HG02623 (cell line): ENCODE measurements at regions not wholly inside any gene's neighbourhood (a gene's known extent, or its start where the extent isn't known, plus 50 kb on each side); places are given as distances from the start of the nearest gene placed in this dataset.

ENCODE experiments used
- ATAC-seq: cut with Tn5 transposase; IDR thresholded peaks from one replicate; pipeline ENCODE4 v1.9.1; 2021; ENCODE audit warnings: moderate library complexity; ENCODE audit not compliant: unreplicated experiment

DNA sequence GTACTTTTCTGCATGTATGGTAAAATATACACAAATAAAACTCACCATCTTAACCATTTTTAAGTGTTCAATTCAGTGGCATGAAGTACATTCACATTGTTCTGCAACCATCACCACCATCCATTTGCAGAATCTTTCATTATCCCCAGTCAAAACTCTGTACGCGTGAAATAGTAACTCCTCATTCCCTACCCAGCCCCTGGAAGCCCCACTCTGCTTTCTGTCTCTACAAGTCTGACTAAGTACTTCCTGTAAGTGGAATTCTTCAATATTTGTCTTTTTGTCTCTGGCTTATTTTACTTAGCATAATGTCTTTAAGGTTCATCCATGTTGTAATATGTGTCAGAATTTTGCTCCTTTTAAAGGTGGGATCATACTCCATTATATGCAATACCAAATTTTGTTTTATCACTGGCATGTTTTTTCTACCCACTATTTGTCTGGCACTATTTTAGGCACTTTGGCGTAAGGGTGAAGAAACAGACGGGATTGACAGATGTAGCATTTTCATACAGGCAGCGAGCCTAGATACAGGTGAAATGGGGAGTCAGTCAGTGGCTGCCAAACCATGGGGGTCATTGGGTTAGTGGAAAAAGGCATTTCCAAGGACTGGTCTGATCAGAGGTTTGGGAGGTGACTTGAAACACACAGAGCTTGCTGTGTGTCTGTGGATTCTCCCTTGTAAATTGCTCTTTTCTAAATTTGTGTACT, 163.2 kb upstream of the MYCN start:
- no peak for ATAC-seq

DNA sequence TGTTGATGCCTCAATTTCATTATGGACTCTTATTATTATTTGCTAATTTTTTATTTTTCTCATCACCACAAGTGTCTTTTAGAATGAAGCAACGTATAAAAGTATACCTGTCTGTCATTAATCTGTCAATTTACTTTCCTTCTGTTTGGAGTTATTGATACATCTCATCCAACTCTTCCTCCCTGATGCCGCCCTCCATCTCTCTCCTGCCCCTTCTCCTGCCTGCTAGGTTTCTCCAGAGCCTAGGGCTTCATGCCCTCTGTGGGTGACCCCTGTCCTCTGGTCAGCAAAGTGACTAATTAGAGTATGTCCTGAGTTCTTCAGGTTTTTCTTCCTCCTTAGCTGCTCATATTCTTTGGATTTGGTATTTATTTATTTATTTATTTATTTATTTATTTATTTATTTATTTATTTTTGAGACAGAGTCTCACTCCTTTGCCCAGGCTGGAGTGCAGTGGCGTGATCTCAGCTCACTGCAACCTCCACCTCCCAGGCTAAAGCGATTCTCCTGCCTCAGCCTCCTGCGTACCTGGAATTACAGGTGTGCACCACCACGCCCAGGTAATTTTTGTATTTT, 162.5 kb upstream of the MYCN start:
- ATAC-seq, result no peak

DNA sequence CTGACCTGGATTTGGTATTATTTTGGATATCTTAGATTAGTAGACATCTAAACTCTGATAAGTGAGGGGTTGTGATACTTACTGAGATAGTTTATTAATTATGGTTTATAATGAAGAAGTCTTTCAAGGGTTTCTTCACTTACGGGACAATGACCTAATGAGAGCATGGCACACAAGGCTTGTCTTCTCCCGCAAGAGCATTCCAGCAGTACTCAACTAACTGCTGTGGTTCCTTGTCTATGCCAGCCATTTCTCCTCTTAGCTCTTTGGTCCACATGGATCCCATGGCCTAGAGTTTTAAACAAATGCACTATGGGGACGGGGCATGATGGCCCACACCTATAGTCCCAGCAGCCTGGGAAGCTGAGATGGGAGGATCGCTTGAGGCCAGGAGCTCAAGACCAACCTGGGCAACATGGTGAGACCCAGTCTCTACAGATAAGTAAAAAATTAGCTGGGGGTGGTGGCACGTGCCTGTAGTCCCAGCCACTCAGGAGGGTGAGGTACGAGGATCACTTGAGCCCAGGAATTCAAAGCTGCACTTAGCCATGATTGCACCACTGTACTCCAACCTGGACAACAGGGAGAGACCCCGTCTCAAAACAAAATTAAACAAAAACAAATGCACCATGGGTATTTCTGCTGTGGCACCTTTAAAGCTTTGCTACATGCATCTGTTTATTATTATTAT, 161.7 kb upstream of the MYCN start:
- no peak for ATAC-seq

DNA sequence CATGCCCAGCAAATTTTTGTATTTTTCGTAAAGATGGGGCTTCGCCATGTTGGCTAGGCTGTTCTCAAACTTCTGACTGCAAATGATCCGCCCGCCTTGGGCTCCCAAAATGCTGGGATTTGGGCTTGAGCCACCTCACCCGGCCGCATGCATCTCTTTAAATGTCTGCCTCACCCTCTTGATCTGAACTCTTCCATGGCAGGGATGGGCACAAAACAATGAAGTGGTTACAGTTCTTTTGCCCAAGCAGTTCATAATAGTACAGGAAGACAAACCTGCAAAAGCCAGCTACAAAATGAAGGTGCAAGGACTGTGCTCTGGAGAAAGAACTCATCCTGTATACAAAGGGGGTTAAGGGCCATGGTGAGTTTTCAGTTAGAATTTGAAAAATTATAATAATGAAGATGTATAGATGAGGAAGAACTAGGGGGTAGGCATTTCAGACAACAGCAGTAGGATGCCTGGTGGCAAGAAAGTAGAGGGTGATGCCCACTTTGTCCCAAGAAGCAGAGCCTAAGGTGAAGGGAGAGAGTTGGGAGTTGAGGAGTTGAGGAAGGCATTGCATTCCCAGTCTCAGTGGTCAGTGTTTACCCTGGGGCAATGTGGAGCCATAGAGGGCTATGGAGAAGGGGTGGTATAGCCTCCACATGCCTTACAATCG, 160.8 kb upstream of the MYCN start:
- ATAC-seq, result no peak

DNA sequence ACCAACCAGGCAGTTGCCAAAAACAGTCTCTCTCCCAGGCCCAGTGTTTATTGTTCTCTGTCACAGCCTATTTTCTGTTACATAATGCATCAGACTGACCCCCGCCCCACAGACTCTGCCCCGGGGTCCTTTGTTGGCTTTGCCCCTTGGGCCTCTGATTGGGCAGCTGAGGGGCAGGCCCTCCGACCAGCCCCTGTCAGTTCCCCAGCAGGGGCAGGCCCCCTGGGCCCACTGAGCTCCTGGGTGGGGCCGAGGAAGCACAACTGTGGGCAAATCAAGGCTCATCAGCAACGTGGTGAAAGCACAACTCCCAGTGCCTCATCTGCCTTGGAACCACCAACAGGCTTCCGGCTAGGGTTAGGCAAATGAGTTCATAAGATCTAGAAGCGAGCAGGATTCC, 160.1 kb upstream of the MYCN start:
- ATAC-seq, result no peak

DNA sequence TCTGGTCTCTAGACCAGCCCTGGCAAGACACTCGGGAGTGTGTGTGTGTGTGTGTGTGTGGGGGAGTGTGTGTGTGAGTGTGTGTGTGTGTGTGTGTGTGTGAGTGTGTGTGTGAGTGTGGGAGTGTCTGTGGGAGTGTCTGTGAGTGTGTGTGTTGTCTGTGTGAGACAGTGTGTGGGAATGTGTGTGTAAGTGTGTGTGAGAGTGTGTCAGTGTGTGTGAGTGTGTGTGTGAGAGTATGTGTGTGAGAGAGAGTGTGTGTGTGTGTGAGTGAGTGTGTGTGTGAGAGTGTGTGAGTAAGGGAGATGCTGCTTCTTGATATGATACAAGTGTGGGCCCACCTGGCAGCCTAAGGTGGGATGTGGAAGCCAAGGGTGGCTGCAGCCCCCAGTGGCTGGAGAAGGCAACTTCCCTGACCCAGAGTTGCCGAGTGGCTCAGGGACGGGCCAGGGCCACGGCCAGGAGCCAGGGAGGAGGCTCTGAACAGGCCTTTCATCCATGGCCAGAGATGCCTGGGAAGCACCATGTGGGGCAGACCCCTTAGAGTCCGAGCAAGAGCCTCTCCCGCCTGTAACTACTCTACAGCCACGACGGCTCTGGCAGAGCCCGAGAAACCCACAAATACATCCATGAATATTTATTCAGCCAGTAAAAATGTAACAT, 159.3 kb upstream of the MYCN start:
- ATAC-seq, result no peak

DNA sequence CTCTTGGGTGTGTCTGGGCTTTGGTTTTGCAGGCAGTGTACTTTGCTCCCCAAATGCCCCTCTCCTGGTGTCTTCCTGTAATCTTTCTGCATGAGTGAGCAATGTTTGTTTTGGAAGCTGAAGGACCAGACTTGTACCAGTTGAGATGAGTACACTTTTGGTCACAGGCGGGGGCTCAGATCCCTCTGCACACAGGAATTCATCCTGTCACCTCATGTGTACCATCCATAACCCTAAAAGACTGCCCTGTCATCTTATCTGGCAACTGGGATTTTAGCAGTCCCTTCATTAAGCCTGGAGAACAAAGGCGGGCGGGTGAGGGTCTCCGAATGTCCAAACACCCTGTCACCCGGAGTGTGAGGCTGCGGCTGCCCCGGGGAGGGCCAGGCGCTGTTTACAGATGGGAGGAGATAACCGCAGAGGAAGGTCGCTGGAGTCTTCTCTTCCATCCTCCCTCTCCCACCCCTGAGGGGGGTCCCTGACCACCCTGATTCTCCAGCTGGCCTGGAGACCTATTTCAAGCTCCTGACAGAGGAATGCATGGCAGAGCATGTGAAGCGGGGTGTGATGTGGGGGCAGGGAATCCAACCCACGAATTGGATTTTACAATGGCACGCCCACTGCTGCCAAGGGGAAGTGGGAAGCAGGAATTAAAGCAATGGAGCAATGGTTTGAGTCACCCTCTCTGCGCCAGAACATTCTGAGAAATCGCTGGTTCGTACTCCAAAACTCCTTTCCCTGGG, 158.2 kb upstream of the MYCN start:
- no peak for ATAC-seq

DNA sequence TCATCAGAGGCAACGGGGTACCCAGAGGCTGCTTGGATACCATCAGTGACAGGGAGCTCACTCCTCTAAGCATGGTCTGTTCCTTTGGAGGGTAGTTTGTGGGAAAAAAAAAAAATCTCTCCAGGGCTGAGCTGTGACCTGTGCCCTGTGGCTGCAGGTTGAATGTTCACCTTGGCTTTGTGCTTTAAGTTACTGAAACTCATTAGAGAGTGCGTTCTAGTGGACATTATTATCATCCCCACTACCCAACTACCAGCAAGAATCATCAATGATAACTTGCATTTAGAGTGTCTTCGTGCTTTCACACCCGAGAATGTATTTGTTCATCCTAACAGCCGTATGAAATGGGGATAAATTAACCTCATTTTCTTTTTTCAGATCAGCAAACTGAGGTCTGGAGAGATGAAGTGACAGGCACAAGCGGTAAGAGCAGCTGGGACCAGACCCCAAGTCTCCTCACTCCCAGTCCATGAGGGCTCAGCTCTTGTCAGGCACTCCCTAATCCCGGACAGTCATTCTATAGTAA, 157.5 kb upstream of the MYCN start:
- ATAC-seq, result no peak

DNA sequence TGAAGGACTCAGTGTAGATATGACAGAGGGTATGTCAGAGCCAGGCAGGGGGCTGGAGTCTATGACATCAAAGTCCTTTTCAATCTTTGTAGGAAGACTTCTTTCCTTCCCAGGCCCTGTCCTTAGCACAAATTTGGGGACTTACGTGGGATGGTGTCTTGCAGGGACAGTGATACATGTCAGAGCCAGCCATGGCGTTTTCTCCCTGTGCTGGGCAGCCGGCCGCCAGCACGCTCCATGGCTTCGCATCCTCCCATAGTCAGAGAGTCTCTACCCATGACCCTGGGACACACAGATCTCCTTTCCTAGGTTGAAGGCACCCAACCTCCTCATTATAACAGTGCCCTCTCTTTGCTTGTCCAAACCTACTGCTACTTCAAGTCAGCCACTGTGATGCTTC, 156.9 kb upstream of the MYCN start:
- ATAC-seq, result no peak

DNA sequence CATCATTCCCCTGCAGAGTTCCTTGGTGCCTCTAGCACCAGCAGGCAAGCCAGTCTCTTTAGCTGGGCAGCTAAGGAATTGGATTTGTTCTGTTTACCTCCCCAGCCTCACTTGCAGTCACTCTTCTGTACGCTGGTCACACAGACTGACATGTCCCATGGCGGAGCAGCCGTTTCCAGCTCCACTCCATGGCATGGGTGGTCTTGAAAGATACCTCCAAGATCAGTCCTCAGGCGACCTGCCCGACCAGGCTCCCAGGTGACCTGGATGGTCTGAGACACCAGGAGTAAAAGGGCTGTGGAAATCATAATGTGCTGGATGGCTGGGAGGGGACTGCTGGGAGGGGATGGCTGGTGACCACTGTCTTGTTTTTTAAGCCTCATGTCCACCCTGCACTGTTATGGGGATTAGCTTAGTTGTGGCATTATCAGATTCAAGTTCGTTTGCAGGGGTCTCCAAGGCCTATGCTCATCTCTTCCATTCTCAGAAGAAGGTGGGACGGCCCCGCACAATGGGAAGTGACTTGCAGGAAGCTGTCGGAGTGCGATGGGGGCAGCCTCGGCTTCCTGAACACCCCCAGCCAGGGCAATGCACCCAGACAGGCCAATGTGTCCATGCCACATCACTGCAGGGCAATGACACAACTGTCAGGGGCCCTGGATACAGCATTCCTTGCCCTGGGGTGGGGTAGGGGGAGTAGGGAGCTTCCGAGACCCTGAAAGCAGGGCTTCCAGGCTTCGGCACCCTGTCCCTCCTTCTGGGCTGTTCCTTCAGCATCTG, 156.1 kb upstream of the MYCN start:
- ATAC-seq, result no peak

DNA sequence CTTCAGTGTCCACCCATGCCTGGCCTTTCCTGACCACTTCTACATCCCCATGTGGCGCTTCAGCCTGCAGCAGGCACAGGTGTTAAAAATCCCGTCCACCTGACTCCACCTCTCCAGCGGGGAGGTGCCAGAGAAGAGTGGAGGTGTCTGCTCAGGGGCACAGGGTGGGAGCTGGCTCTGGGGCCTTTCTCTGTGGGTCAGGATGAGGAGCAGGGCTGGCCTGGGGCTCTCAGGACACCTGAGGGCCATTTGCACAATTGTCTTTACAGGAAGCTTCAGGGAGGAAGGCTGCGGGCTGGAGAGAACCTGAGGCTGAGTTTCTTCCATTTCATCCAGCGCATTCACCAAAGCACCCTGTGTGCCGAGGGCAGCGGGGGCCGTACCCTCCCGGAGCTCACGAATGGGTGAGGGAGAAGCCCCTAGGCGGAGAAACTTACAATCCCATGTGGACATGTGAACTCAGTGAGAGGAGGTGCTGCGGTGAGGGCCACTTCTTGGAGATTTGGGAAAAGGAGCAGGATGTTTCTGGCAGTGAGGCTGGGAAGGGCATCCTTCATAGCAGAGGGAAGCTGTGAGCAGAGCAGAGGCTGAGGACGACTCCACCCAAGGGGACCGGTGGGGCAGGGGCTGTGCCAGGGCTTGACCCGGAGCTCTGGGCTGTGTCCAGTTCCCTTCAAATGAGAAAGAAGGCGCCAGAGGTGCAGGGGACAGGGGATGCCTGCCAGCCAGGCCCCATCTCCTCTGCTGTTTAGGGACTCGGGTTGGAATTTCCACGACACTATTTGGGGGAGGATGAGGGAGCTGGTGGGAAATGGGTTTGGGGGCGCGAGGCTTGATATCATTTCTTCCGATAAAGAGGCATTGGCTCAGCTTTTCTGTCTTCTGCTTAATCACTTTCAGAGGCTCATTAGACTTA, 155.2 kb upstream of the MYCN start:
- ATAC-seq, result no peak

DNA sequence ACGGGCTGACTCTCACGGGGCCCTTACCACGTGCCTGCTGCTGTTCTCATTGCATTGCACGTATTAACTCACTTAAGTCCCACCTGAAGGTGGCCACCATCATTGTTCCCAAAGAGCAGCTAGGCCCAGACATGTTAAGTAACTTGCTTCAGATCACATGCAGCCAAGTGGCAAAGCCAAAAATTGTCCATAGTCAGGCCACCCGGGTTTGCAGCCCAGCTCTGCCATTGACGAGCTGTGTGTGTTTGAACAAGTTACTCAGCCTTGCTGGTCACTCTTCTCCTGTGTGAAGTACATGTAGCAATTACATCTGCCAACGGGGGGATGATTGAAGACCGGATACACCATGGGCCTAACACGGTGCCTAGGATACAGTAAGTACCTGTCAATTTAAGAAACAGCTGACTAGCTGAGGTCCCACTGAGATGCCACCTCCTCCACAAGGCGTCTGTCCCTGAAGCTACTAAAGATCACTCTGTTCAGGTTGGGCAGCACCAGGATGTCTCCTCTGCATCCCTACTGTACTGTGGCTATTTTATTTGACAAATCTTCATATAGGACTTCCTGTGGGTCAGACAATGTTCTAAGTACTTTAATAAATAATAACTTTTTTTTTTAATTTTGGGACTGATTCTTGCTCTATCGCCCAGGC, 154.2 kb upstream of the MYCN start:
- ATAC-seq, result no peak

DNA sequence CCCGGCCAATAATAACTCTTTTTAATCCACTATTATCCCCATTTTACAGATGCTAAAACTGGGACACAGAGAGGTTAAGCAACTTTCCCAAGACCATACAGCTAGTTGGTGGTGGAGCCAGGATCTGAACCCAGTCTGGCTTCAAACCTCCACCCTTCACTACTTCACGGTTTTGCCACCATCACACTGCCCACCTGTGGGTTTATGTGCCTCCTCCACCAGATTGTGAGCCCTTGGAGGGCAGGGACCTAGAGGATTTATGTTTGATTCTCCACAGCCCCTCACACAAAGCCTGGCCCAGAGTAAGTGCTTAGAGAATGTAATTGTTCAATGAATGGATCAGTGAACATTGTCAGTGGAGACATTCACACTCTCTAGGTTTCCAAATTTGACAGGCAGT, 153.4 kb upstream of the MYCN start:
- ATAC-seq, result no peak

DNA sequence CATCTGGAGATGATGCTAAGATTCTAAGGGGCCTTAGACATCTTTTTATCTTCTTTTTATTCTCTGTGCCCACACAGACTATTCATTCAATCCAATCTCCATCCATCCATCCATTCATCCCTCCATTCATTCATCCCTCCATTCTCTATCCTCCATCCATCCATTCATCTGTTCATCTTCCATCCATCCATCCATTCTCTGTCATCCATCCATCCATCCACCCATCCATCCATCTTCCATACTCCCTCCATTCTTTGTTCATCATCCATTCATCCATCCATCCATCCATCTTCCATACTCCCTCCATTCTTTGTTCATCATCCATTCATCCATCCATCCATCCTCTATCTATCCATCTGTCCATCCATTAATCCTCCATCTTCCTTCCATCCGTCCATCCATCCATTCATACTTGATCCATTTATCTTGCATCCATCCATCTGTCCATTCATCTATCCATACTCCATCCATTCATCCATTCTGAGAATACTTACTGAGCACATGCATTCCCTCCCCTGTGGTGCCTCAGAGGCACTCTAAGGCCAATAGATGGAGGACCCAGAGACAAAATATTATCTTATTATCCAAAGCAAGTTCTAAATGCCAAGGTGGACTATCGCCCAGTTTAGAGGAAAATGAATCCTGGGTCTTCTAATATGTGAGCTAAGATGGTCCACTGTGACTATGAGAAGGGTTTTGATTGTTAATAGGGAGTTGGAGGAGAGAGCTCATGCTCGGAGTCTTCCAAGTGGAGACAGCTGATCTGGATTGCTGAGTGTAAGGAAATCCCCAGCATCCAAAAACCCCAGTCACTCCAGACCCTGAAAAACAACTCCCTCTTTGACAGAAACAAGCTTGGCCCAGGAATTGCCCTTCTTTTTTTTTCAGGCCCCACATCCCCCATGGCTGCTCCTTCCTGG, 152.6 kb upstream of the MYCN start:
- no peak for ATAC-seq

DNA sequence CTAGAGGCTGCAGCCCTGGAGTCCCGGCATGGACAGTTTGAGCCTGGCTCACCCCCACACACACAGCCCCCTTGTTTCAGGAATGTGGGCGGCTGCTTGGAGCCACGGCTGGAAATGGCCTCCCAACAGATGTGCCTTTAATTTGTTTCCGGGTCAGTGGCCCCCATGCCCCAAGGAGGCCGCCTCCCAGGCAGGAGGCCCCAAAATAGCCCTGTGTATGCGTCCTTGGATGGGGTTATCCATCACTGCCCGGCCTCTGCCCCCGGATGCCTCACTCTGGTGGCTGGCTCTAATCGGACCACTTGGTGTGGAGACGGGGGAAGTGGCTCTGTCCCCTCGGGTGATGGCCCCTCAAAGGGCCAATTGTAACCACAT, 151.9 kb upstream of the MYCN start:
- no peak for ATAC-seq

DNA sequence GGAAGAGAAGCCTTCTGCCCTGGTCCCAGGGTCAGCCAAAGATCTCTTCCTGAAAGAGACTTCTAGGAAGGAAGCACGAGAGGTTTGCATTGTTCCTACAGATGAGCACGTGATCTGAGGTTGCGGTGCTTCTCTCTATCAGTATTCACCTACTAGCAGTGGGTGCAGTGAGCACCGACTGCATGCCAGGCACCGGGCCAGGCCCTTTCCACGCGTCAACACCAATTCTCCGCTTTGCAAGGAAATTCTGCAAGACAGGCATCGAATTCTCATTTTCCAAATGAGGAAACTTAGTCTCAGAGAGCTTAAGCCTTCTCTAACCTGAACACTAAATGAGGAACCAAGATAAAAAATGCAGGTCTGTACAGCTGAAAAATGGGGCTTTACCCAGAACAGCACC, 151.5 kb upstream of the MYCN start:
- ATAC-seq, result no peak

DNA sequence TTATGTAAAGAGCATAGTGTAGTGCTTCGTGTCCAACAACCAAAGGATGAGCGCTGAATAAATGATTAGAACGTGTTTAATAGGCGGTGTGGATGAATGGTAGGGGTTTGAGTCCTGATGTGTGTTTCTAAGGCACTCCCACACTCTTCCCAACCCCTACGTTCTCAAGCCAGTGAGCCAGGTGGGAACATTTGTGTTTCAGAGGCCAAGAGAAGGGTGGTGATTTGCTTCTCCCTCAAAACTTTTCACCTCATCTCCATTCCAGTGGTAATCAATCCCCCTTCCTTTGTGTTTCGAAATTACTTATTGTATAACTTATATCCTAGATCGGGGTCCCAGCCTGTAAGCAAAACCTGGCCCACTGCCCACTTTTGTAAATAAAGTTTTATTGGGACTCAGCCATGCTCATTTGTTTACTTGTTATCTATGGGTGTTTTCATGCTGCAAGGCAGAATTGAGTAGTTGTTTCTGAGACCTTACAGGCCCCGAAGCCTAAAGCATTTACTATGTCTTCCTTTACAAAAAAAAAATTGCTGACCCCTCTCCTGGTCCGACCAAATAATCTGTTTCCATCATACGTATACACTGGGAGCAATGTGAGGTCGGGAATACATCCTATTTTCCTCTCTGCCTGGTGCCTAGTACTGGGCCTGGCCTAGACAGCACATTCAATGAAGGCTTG, 150.8 kb upstream of the MYCN start:
- no peak for ATAC-seq
